Smooth muscle cell (in vitro differentiated cells): ENCODE measurements at regions not wholly inside any gene's neighbourhood (a gene's known extent, or its start where the extent isn't known, plus 50 kb on each side); places are given as distances from the start of the nearest gene placed in this dataset.

Experiments
- DNase-seq: peaks from one replicate; lab custom pipeline; 2025; ENCODE audit not compliant: unreplicated experiment; lab: John Stamatoyannopoulos, UW
- H2AFZ ChIP-seq: fragments of 200-600 bp; sonication (generic); 2 replicates; pipeline ENCODE4 v1.6.0; 2016; ENCODE audit warnings: antibody characterized with exemption, low read depth, mild to moderate bottlenecking
- H3F3A ChIP-seq: fragments of 200-600 bp; sonication (generic); 2 replicates; pipeline ENCODE4 v1.6.0; 2017; ENCODE audit warnings: antibody characterized with exemption, low read depth
- H3K27ac ChIP-seq: fragments of 200-600 bp; sonication (generic); 2 replicates; pipeline ENCODE4 v1.5.1; 2016; ENCODE audit warnings: low read depth, mild to moderate bottlenecking
- H3K27me3 ChIP-seq: fragments of 200-600 bp; sonication (generic); 2 replicates; pipeline ENCODE4 v1.6.1; 2016; ENCODE audit warnings: low read depth, mild to moderate bottlenecking
- H3K36me3 ChIP-seq: fragments of 200-600 bp; sonication (generic); 2 replicates; pipeline ENCODE4 v1.5.1; 2016; ENCODE audit warnings: low read depth
- H3K4me1 ChIP-seq: fragments of 200-600 bp; sonication (generic); 2 replicates; pipeline ENCODE4 v1.5.1; 2016; ENCODE audit warnings: low read depth
- H3K4me2 ChIP-seq: fragments of 200-600 bp; sonication (generic); 2 replicates; pipeline ENCODE4 v1.6.0; 2016; ENCODE audit warnings: mild to moderate bottlenecking
- H3K4me3 ChIP-seq: fragments of 200-600 bp; sonication (generic); 2 replicates; pipeline ENCODE4 v1.5.1; 2016; ENCODE audit warnings: mild to moderate bottlenecking
- H3K79me2 ChIP-seq: fragments of 200-600 bp; sonication (generic); 2 replicates; pipeline ENCODE4 v1.6.0; 2016; ENCODE audit warnings: low read depth, mild to moderate bottlenecking
- H3K9ac ChIP-seq: fragments of 200-600 bp; sonication (generic); 2 replicates; pipeline ENCODE4 v1.6.0; 2016; ENCODE audit warnings: low read depth
- H3K9me3 ChIP-seq: fragments of 200-600 bp; sonication (generic); replicated peaks from 2 replicates; pipeline ENCODE4 v1.5.1; 2016; ENCODE audit warnings: low read depth
- H4K20me1 ChIP-seq: fragments of 200-600 bp; sonication (generic); 2 replicates; pipeline ENCODE4 v1.6.0; 2016; ENCODE audit warnings: low read depth
- WGBS: methylation state at CpG from one replicate; pipeline ENCODE4 v1.1.7; 2016; ENCODE audit warnings: low lambda C conversion rate; 5-methylcytosine and 5-hydroxymethylcytosine counted together
- TF ChIP-seq, protein P1 (sequence below): fragments of 200-600 bp; sonication (generic); IDR thresholded peaks from 2 replicates; pipeline ENCODE4 v1.5.1; 2017; ENCODE audit warnings: borderline replicate concordance, mild to moderate bottlenecking, antibody characterized with exemption; ENCODE audit not compliant: insufficient read depth, poor library complexity, severe bottlenecking

DNA sequence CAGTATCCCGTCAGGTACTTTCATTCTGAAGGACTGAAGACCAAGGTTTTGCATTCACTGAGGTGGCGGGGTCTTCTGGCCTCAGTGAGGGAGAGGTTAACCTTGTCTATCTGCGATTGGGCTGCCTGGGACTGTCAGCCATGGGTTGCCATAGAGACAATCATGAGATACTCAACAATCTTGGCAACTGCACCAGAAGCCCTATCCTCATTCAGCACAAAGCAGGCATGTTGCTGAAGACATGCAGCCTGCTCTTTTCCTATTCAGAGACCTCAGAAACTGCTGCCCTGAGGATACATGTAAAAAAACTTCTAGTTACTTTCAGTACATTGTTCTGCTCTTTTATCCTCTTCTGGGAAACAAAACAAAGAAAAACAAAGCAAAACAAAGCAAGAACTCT is 146.3 kb upstream of the PIRT start:
- 92% methylated on average over 3 of the region's 3 CpGs for WGBS
- H3F3A ChIP-seq: no peaks in the 10 kb centered on the region
- no peak for DNase-seq
- H4K20me1 ChIP-seq: no peaks in the 10 kb centered on the region
- H3K27ac ChIP-seq: no peak overlapping the region
- no peaks in the 10 kb centered on the region for H3K79me2 ChIP-seq
- H3K36me3 ChIP-seq: no peaks in the 10 kb centered on the region
- no peaks in the 10 kb centered on the region for H3K4me1 ChIP-seq
- no peak overlapping the region for H3K4me2 ChIP-seq
- TF ChIP-seq, protein P1, sequence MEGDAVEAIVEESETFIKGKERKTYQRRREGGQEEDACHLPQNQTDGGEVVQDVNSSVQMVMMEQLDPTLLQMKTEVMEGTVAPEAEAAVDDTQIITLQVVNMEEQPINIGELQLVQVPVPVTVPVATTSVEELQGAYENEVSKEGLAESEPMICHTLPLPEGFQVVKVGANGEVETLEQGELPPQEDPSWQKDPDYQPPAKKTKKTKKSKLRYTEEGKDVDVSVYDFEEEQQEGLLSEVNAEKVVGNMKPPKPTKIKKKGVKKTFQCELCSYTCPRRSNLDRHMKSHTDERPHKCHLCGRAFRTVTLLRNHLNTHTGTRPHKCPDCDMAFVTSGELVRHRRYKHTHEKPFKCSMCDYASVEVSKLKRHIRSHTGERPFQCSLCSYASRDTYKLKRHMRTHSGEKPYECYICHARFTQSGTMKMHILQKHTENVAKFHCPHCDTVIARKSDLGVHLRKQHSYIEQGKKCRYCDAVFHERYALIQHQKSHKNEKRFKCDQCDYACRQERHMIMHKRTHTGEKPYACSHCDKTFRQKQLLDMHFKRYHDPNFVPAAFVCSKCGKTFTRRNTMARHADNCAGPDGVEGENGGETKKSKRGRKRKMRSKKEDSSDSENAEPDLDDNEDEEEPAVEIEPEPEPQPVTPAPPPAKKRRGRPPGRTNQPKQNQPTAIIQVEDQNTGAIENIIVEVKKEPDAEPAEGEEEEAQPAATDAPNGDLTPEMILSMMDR: no peak
- H3K27me3 ChIP-seq: no peaks in the 10 kb centered on the region
- no peaks in the 10 kb centered on the region for H3K9me3 ChIP-seq
- no peak overlapping the region for H3K4me3 ChIP-seq
- H2AFZ ChIP-seq: no peak overlapping the region
- H3K9ac ChIP-seq: no peak overlapping the region

DNA sequence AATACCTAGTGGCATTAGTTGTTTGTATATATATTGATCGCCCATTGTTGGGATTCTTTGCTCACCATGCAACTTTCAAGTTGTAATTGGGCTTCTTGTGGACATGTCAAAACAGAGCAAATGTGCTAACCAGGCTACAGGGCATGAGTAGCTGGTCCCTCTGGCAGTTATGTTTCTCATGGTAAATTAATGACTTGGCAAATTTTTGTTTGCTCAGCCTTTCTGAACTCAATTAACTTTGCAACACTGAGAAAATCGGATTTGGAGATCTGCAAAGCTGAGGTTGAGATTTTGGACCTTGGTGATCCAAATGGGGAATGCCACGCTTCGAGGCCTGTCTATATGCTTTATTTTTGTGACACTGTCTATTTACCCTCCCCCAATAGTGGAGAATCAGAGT is 138.5 kb upstream of the PIRT start:
- Histone ChIP-seq H3K4me3 (no peak overlapping the region), H3K27ac (no peak overlapping the region), H3K27me3 (no peaks in the 10 kb centered on the region), H3K36me3 (no peaks in the 10 kb centered on the region), H3F3A (no peaks in the 10 kb centered on the region), H3K79me2 (no peaks in the 10 kb centered on the region), H3K4me2 (no peak overlapping the region), H2AFZ (no peak overlapping the region), H3K9me3 (no peaks in the 10 kb centered on the region), H3K9ac (no peak overlapping the region), H4K20me1 (no peaks in the 10 kb centered on the region), H3K4me1 (no peaks in the 10 kb centered on the region)
- TF ChIP-seq, protein P1: no peak
- 91% methylated on average over 4 of the region's 4 CpGs for WGBS
- no peak for DNase-seq

DNA sequence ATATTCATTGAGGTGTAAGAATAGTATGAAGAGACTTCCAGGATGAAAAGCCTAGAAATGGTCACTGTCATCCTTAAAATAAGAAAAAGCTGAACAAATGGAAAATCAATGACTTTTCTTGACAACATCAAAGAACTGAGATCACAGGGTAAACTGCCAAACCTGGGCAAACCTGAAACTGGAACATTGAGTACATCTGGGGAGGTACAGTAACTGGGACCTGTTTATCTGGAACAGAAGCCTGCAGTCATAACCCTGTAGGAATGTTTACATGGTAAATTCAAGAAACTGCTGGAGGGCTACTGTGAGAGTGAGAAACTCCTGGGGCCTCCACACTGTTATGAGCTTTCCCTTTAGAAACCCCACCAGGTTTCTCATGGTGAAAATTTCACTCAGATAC is 130.1 kb upstream of the PIRT start:
- Histone ChIP-seq H2AFZ (no peak overlapping the region), H3K4me3 (no peak overlapping the region), H3K27me3 (no peaks in the 10 kb centered on the region), H3K79me2 (no peaks in the 10 kb centered on the region), H3K27ac (no peak overlapping the region), H3K4me1 (no peaks in the 10 kb centered on the region), H3K9me3 (no peaks in the 10 kb centered on the region), H3F3A (no peaks in the 10 kb centered on the region), H4K20me1 (no peaks in the 10 kb centered on the region), H3K9ac (no peak overlapping the region), H3K4me2 (no peak overlapping the region), H3K36me3 (no peaks in the 10 kb centered on the region)
- TF ChIP-seq, protein P1: no peak
- DNase-seq: no peak

DNA sequence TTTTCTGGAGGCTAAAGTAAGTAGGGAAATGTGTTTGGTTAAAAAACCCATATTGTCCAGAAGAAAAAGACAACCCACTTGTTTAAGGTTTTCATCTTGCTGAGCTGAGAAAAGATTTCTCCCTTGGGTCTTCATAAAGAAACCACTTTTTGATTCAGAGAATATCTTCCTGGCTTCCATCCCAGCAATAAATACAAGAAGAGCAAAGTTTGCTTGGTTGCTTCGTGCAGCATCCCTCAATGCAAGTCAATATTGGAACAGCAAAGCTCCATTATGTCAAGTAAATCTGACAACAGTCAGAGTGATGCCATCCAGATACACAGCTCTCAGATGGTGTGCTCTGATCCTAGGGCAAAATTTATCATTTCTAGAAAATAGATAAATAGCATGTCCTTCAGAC is 118.9 kb upstream of the PIRT start:
- Histone ChIP-seq H3K9ac (no peak overlapping the region), H3K4me2 (no peak overlapping the region), H3K36me3 (no peaks in the 10 kb centered on the region), H3K27me3 (peaks cover 5% of the 10 kb centered on the region), H3K4me3 (no peak overlapping the region), H3K9me3 (no peaks in the 10 kb centered on the region), H4K20me1 (no peaks in the 10 kb centered on the region), H3F3A (no peaks in the 10 kb centered on the region), H3K79me2 (no peaks in the 10 kb centered on the region), H2AFZ (no peak overlapping the region), H3K4me1 (no peaks in the 10 kb centered on the region), H3K27ac (no peak overlapping the region)
- TF ChIP-seq, protein P1: no peak
- WGBS: 73% methylated on average over 1 of the region's 1 CpG
- no peak for DNase-seq
